HEK293 (cell line): ENCODE measurements at regions not wholly inside any gene's neighbourhood (a gene's known extent, or its start where the extent isn't known, plus 50 kb on each side); places are given as distances from the start of the nearest gene placed in this dataset.

ENCODE experiments used
- CTCF ChIA-PET: fragments of 350-600 bp; formaldehyde crosslinking; extraction: SDS; loops from one replicate; lab custom pipeline; 2021; ENCODE audit warnings: antibody characterized with exemption; lab: Yijun Ruan, JAX
- POLR2A ChIA-PET: fragments of 300-600 bp; formaldehyde crosslinking; extraction: SDS; loops from one replicate; lab custom pipeline; 2020; ENCODE audit warnings: antibody characterized with exemption, inconsistent platforms; lab: Yijun Ruan, JAX
- H3K27ac ChIP-seq: fragments of 200-500 bp; sonication (Bioruptor generic); 2 replicates; pipeline ENCODE4 v1.5.1; 2014; ENCODE audit warnings: low read depth, low read length, control low read depth, inconsistent platforms; ENCODE audit errors: extremely low read depth
- H3K36me3 ChIP-seq, 2 experiments: fragments of 200-500 bp in 1 of 2; sonication (Bioruptor generic) in 1 of 2; 1 replicate in 1 of 2; 2 replicates in 1 of 2; pipeline ENCODE4 v1.5.1; 2014 to 2017; ENCODE audit warnings: inconsistent platforms in 2 of 2, low read length in 2 of 2; ENCODE audit not compliant: control insufficient read depth in 2 of 2, insufficient read depth in 1 of 2
- H3K4me1 ChIP-seq: fragments of 200-500 bp; sonication (Bioruptor generic); 2 replicates; pipeline ENCODE4 v1.5.1; 2014; ENCODE audit warnings: mild to moderate bottlenecking, low read length, inconsistent platforms; ENCODE audit not compliant: control insufficient read depth, insufficient read depth
- H3K4me3 ChIP-seq: 2 replicates; pipeline ENCODE4 v1.5.1; 2011; ENCODE audit warnings: low read depth, mild to moderate bottlenecking, control low read depth, low read length, moderate library complexity
- H3K9me3 ChIP-seq: fragments of 200-500 bp; sonication (Bioruptor generic); 2 replicates; pipeline ENCODE4 v1.5.1; 2014; ENCODE audit warnings: low read depth, low read length, inconsistent platforms; ENCODE audit not compliant: control insufficient read depth, insufficient read depth
- GLIS2 ChIP-seq: fragments of 450-650 bp; formaldehyde crosslinking; IDR thresholded peaks from 2 replicates; pipeline ENCODE4 v1.5.1; 2016; ENCODE audit warnings: missing biosample characterization, missing genetic modification characterization
- PATZ1 ChIP-seq: fragments of 450-650 bp; formaldehyde crosslinking; IDR thresholded peaks from 2 replicates; pipeline ENCODE4 v1.5.1; 2016; ENCODE audit warnings: missing biosample characterization, missing genetic modification characterization
- RBAK ChIP-seq: fragments of 450-650 bp; formaldehyde crosslinking; IDR thresholded peaks from 2 replicates; pipeline ENCODE4 v1.5.1; 2016; ENCODE audit warnings: missing biosample characterization, missing genetic modification characterization
- SP2 ChIP-seq: fragments of 450-650 bp; formaldehyde crosslinking; IDR thresholded peaks from 2 replicates; pipeline ENCODE4 v1.5.1; 2016; ENCODE audit warnings: missing biosample characterization, missing genetic modification characterization
- WT1 ChIP-seq: fragments of 450-650 bp; formaldehyde crosslinking; IDR thresholded peaks from 2 replicates; pipeline ENCODE4 v1.5.1; 2016; ENCODE audit warnings: missing biosample characterization, missing genetic modification characterization
- YY2 ChIP-seq: fragments of 450-650 bp; formaldehyde crosslinking; IDR thresholded peaks from 2 replicates; pipeline ENCODE4 v1.5.1; 2016; ENCODE audit warnings: missing biosample characterization, missing genetic modification characterization
- ZBTB10 ChIP-seq: fragments of 450-650 bp; formaldehyde crosslinking; IDR thresholded peaks from 2 replicates; pipeline ENCODE4 v1.5.1; 2016; ENCODE audit warnings: missing biosample characterization, missing genetic modification characterization
- ZEB2 ChIP-seq: fragments of 450-650 bp; formaldehyde crosslinking; IDR thresholded peaks from 2 replicates; pipeline ENCODE4 v1.5.1; 2016; ENCODE audit warnings: missing biosample characterization, missing genetic modification characterization
- ZNF148 ChIP-seq: fragments of 450-650 bp; formaldehyde crosslinking; IDR thresholded peaks from 2 replicates; pipeline ENCODE4 v1.5.0; 2017; ENCODE audit warnings: missing biosample characterization, missing genetic modification characterization, borderline replicate concordance
- ZNF223 ChIP-seq: fragments of 450-650 bp; formaldehyde crosslinking; IDR thresholded peaks from 2 replicates; pipeline ENCODE4 v1.5.1; 2016; ENCODE audit warnings: missing biosample characterization, missing genetic modification characterization
- ZNF24 ChIP-seq: fragments of 450-650 bp; formaldehyde crosslinking; IDR thresholded peaks from 2 replicates; pipeline ENCODE4 v1.5.1; 2016; ENCODE audit warnings: missing biosample characterization, missing genetic modification characterization
- ZNF571 ChIP-seq: fragments of 450-650 bp; formaldehyde crosslinking; IDR thresholded peaks from 2 replicates; pipeline ENCODE4 v1.5.0; 2017; ENCODE audit warnings: missing biosample characterization, missing genetic modification characterization
- ZNF626 ChIP-seq: fragments of 450-650 bp; sonication (Bioruptor Pico); formaldehyde crosslinking; IDR thresholded peaks from 2 replicates; pipeline ENCODE4 v1.5.1; 2018; ENCODE audit warnings: missing biosample characterization, missing genetic modification characterization, inconsistent platforms
- ZSCAN30 ChIP-seq: fragments of 450-650 bp; IDR thresholded peaks from 2 replicates; pipeline ENCODE4 v1.5.1; 2018; ENCODE audit warnings: missing biosample characterization, mild to moderate bottlenecking, missing genetic modification characterization, moderate library complexity

- TF ChIP-seq SP2 (tag by site-specific recombination) (no peak), RBAK (tag by site-specific recombination) (no peak), ZNF223 (tag by site-specific recombination) (no peak), GLIS2 (tag by site-specific recombination) (no peak), ZBTB10 (tag by site-specific recombination) (no peak)
- TF ChIP-seq, all 188 proteins: peak for 0
These were observed 253.7 kb upstream of the LINC00305 start (continued) for GRCh38 chr18:64402636-64403035.

GRCh38 chr18:64401268-64402060, 252.6 kb upstream of the LINC00305 start:
- Histone ChIP-seq H3K36me3 (no peaks in the 10 kb centered on the region), H3K9me3 (no peaks in the 10 kb centered on the region), H3K4me3 (no peak overlapping the region), H3K27ac (no peak overlapping the region), H3K4me1 (no peaks in the 10 kb centered on the region)
- ChIA-PET CTCF (interaction anchor here (0.6 to 0.8 kb wide), 2 partner anchors 76 to 364 kb away, joined by 3 to 4 read pairs; no protein-coding TSS in a partner anchor), POLR2A (no interaction called here)
- no peak for TF ChIP-seq ZEB2 (tag by site-specific recombination)
- no peak for TF ChIP-seq ZNF24 (tag by site-specific recombination)
- TF ChIP-seq WT1, result no peak
- TF ChIP-seq ZNF626 (tag by site-specific recombination), result no peak
- TF ChIP-seq ZNF571, result no peak
- TF ChIP-seq PATZ1 (tag by site-specific recombination), result no peak
- TF ChIP-seq ZNF148 (tag by site-specific recombination), result no peak
- TF ChIP-seq ZSCAN30, result no peak

GRCh38 chr18:64399566-64399965, 250.7 kb upstream of the LINC00305 start:
- no peak overlapping the region for H3K27ac ChIP-seq
- POLR2A ChIA-PET, result no interaction called here
- CTCF ChIA-PET, result no interaction called here

More at GRCh38 chr18:64399566-64399965, 250.7 kb upstream of the LINC00305 start:
- no peak overlapping the region for H3K4me3 ChIP-seq
- TF ChIP-seq GLIS2 (tag by site-specific recombination) (no peak), YY2 (no peak), ZEB2 (tag by site-specific recombination) (no peak)
- no peaks in the 10 kb centered on the region for H3K9me3 ChIP-seq
- H3K4me1 ChIP-seq, result no peaks in the 10 kb centered on the region
- H3K36me3 ChIP-seq, result no peaks in the 10 kb centered on the region
